Epithelial cell of prostate (primary cell): ENCODE measurements at regions not wholly inside any gene's neighbourhood (a gene's known extent, or its start where the extent isn't known, plus 50 kb on each side); places are given as distances from the start of the nearest gene placed in this dataset.
"Not testable (repeated sequence)": the region's sequence is repeated elsewhere in the genome, so short reads cannot be mapped to it uniquely, and the experiment has no call there.

Experiments used
- DNase-seq: peaks from one replicate; pipeline ENCODE4 v3.0.0-alpha.2; 2011; ENCODE audit warnings: low read depth, low spot score
- H3K27ac ChIP-seq: fragments of 450-650 bp; 2 replicates; pipeline ENCODE4 v1.5.1; 2017; ENCODE audit warnings: mild to moderate bottlenecking

DNA sequence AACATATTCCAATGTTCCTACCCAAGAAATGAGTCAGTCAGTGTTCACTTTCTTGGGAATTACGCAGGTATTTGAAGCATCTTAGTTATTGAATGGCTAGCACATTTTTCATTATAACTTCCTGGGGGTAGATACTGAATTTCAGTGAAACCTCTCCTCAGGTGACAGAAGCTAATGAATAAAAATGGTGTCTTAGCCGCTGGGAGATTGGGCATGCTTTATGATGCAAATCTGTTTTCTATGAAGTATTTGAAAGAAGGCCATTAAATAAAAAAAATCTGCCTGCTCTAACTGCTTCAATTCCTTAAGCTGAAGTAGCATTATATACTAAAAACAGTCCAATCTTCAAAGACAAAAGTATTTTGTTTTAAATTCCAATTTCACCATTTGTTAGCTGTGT is 132.8 kb upstream of the CYRIA start:
- no peak for DNase-seq
- no peak overlapping the region for H3K27ac ChIP-seq

DNA sequence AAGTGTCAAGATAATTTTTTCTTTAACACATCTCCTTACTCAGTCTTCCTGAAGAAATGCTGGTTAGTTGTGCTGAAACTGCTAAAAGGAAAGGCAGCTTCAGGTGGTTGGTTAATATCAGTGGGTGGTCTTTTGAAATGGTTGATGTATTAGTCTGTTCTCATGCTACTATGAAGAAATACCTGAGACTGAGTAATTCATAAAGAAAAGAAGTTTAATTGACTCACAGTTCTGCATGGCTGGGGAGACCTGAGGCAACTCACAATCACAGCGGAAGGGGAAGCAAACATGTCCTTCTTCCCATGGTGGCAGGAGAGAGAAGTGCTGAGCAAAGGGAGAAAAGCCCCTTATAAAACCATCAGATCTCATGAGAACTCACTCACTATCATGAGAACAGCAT is 125.9 kb upstream of the CYRIA start:
- no peak for DNase-seq
- peak overlapping the region; percentile 8 for H3K27ac ChIP-seq

DNA sequence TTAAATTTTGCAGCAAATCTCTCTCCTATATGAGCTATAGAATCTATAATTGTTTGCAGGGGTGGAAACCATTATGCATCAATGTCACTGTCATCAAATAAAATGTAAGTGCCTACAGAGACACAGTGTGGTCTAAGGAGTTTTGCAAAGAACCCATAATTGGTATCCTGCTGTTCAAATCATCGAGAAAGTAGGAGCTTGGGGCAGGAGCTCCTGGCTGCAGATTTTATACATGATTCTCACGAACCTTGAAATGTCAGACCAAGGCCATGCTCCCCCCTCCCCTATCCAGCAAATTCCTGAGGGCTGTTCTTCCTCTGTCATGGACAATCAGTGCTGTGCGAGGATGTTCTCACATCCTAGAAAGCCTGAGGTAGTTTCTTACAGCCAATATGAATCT is 119.5 kb upstream of the CYRIA start:
- H3K27ac ChIP-seq = no peak overlapping the region
- DNase-seq = no peak

- DNase-seq = no peak
- no peak overlapping the region for H3K27ac ChIP-seq
Measured at GRCh38 chr2:16784652-16785051, 119.0 kb upstream of the CYRIA start.

DNA sequence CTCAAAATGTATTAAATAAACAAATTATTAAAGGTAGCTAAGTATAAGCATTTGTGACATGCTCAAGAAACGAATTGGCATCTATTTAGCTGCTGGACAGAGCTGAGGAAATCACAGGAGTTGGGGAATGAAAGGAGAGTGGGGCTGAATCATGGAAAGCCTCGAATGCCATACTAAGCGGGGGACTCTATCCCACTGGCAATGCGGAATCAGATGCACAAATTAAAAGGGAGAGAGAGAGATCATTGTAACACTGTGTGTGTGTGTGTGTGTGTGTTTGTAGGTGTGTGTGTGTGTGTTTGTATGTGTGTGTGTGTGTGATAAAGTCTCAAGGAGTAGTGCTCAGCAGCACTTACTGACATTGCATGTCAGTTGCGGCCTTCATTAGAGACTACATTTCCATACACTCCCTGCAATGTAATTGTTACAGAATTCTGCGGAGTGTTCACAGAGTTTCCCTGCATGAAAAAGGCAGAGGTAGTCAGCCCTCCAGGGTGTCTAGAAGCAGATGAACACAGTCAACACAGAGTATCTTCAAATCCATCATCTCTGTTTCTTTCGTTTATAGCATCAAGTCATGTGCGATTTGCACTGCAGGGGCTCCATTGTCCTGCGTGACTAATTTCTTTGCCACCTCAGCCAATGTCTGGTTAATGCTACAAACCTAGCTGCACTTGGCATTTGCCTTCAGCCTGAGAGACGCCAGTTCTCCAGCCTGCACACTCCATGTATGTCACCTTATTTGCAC is 111.7 kb upstream of the CYRIA start:
- no peak overlapping the region for H3K27ac ChIP-seq
- no peak for DNase-seq

DNA sequence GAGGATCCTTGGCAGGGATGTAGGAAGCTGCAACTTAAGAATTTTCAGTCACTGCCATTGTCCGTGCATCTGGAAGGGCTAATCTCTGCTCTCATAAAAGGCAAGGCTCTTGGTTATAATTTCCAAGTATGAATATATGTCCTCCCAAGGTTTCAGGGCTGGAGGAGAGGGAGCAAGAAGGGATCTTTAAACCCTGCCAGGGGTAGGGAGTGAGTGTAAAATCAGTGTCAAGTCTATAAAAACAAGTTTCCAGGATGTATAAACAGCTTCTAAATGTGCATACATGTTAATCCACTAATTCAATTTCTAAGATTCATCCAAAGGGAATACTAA is 110.2 kb upstream of the CYRIA start:
- H3K27ac ChIP-seq = no peak overlapping the region
- DNase-seq = no peak

DNA sequence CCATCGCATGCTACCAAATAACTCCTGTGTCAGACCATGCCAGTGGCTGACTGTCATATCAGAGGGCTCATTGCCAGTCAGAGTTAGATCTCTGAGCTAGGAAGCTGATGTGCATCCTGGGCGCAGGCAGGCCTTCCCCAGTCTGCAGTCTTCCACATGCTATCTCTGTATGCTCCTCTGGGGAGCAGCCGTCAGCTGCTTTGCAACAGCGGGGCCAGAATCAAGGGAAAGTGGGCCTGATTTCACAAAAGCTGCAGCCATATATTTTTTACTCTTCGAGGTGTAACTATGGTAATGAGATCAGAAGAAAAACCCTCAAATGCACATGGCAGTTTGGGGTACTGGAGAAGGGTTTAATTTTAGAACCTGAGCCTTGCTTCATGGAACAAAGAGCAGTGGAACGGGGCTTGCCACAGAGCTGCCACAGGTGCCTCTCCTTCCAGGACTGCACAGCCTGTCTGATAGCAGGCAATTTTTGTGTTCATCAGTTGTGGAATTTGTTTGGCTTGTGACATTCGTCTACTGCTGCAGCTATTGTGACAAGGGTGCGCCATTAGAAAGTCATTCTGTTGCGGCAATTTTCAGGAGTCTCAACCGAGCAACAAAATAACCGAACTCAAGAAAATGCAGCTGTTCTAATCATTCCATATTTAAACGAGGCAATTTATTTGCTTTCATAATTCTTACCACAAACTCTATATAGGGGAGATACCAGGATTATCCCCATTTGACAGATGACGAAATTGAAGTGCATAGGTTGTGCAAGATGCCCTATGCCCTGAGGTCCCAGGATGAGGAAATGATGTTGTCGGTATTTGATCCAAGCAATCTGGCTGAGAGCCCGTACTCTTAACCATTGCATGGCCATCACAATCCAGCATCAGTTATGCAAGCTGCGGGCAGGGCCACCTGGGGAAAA is 109.6 kb upstream of the CYRIA start:
- H3K27ac ChIP-seq = no peak overlapping the region
- DNase-seq = no peak

- DNase-seq = no peak
- H3K27ac ChIP-seq = no peak overlapping the region
Measured at GRCh38 chr2:16774091-16774490, 108.5 kb upstream of the CYRIA start.

DNA sequence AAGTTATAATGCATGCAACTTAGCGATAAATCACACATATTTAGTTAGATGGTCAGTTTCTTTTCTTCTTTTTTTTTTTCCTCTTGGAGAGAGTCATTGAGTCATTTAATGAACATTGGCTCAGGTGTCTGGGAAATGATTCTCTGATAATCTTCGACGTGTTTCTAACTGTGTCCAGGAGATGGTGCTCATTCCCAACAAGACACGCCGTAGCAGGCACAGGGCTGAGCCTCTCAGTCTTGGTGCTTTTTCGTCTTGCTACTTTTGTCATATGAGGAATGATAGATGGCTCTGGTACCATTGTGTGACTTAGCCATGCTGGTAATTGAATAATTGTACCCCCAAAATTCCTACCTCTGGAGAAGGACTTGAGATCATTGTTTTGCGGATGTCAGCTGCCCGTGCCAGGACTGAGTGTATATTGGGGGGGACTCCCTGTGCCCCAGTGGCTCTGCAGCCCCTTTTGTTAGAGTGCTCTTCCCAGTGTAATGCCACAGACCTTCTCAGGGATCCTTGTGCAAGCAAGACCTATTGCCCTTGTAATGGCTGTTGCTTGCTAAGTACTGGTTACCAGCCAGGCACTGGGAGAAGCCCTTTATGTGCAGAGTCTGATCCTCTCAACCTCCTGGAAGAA is 107.6 kb upstream of the CYRIA start:
- no peak overlapping the region for H3K27ac ChIP-seq
- no peak for DNase-seq

GRCh38 chr2:16767789-16768476 is 102.3 kb upstream of the CYRIA start:
- no peak overlapping the region for H3K27ac ChIP-seq
- no peak for DNase-seq

GRCh38 chr2:16765356-16765755 is 99.7 kb upstream of the CYRIA start:
- H3K27ac ChIP-seq = no peak overlapping the region
- DNase-seq = no peak

DNA sequence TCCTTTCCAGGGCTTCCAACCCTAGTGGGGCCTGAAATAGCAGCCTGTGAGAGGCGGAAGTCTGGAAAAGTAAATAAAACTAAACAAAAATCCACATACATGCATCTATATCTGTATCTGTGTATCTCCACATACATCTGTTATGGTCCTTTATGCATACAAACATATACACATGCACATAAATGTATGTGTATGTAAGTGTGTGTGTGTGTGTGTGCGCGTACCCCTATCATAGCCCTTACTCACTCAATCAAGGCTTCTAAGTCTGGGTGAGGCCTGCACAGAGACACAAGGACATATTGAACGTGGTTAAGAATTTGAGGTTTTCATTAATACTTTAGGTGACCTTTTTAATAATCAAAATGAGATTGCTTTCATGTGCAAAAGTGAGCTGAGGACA is 98.9 kb upstream of the CYRIA start:
- H3K27ac ChIP-seq = no peak overlapping the region
- DNase-seq = no peak

DNA sequence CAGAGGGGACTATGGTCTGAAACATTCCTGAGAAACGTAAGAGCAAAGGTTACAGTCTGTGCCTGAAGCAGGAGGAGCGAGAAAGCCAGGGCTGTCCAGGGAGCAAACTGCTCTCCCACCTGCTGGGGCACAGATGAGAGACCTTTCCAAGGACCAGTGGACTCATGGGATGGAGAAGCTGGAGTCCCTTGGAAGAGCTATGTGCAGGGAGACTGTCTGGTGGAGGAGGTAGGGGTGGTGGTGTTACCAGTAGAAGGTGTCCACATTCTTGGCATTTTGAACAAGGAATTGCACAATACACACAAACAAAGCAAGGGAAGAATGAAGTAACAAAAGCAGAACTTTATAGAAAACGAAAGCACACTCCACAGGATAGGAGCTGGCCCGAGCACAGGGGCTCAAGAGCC is 97.9 kb upstream of the CYRIA start:
- no peak overlapping the region for H3K27ac ChIP-seq
- no peak for DNase-seq

GRCh38 chr2:16763056-16763455 is 97.4 kb upstream of the CYRIA start:
- DNase-seq = no peak
- no peak overlapping the region for H3K27ac ChIP-seq

DNA sequence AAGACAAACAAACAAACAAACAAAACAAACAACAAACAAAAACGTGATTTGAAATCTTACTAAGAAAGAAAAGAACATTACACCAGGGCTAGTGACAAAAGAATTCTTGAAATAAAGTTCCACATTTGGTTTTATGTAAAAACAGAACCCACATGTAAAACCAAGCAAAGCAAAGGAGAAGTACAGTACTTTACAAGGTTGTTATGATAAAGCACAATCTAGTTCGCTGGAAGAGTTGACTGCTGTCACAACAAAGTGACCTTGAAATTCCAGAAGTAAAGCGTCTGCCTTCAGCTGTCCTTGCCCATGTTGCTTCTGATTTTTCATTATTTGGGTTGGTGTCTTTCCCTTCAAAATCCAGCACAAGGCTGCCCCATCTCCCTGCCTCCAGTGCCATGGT is 94.8 kb upstream of the CYRIA start:
- DNase-seq = no peak
- no peak overlapping the region for H3K27ac ChIP-seq

DNA sequence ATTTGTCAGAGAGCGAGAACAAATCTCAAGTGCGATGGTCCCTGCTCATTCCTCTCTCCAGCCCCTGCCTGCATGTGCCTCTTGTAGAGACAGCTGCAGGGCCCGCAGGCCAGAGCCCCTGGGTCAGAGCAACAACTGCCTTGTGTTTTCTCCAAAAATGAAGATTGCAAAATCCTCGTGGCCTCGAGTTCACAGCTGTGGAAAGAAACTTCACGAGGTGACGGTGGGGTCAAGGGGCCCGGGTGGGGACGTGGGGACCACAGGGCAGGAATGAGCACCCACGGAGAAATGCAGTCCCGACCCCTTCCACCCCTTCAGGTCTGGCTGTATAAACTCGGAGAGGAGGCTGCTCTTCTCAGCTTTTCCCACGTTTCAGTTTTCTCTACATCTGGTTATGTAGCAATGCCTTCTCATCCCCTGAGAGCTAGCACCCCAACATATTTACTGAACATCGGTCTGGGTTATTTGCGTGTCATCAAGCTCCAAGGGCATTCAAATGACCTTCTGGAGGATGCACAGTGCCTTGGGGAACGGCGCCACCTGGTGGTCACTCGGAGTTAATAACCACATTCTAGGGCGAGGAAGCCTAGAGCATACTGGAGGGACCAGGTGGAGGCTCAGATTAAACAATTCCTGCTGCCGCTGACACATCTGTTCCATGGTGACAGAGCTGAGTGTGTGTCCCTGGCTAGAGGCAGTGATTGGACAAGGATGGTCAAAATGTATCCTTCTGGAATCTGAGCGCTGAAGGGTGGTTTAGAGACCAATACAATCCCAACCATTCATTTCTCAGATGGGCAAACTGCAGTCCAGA is 91.4 kb upstream of the CYRIA start:
- DNase-seq = no peak
- no peak overlapping the region for H3K27ac ChIP-seq

- H3K27ac ChIP-seq = no peak overlapping the region
- no peak for DNase-seq
Measured at GRCh38 chr2:16755442-16755841, 89.8 kb upstream of the CYRIA start.

DNA sequence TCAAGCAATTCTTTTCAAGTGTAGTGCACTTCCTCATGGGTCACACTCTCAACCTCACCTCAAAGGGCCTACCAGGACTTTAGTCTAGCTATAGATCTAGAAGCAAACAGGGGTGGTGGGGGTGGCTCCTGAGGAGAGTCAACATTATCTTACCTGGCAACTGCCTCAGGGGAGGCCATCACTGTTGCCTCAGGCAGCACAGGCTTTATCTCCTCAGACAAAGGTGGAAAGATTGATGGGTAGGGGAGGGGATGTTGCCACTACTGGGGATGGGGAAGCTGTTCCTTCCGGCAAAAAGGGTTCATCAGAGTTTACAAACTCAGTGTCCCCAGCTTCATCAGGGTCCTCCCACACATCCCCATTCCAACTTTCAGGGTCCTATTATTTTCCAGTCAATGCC is 87.4 kb upstream of the CYRIA start:
- not testable (repeated sequence) for H3K27ac ChIP-seq, DNase-seq

- not testable (repeated sequence) for H3K27ac ChIP-seq, DNase-seq
Measured at GRCh38 chr2:16750925-16751214, 85.2 kb upstream of the CYRIA start.
